IMR-90 (cell line): ENCODE measurements at regions not wholly inside any gene's neighbourhood (a gene's known extent, or its start where the extent isn't known, plus 50 kb on each side); places are given as distances from the start of the nearest gene placed in this dataset.

ENCODE experiments used
- ATAC-seq: fragments of 200-7000 bp; cut with Tn5 transposase; 2 replicates; pipeline ENCODE4 v1.9.1; 2020; ENCODE audit warnings: low read depth, mild to moderate bottlenecking, moderate library complexity
- BruUV-seq: library from RNA; stranded (reverse); fragments of 400-500 nt; replicated peaks from 2 replicates; lab custom pipeline; 2021; lab: Mats Ljungman, UMichigan
- CTCF ChIA-PET: fragments of 300-600 bp; formaldehyde crosslinking; extraction: SDS; loops from one replicate; lab custom pipeline; 2021; ENCODE audit warnings: antibody characterized with exemption; lab: Yijun Ruan, JAX
- POLR2A ChIA-PET: fragments of 300-600 bp; sonication (Branson Sonifier 250); formaldehyde crosslinking; loops from one replicate; lab custom pipeline; 2022; ENCODE audit warnings: antibody characterized with exemption; ENCODE audit not compliant: unreplicated experiment; lab: Charles Lee
- DNase-seq: peaks from one replicate; pipeline ENCODE4 v3.0.0; 2013
- H2AFZ ChIP-seq: replicated peaks from 2 replicates; pipeline ENCODE3; 2013; ENCODE audit warnings: low read length, mild to moderate bottlenecking; ENCODE audit not compliant: poor library complexity
- H2AK5ac ChIP-seq: 2 replicates; pipeline ENCODE4 v1.6.1; 2013; ENCODE audit warnings: low read depth, low read length, inconsistent platforms
- H2AK9ac ChIP-seq: replicated peaks from 2 replicates; pipeline ENCODE3; 2013; ENCODE audit warnings: mild to moderate bottlenecking, low read depth, low read length, moderate library complexity; ENCODE audit not compliant: poor library complexity
- H2BK120ac ChIP-seq: 2 replicates; pipeline ENCODE4 v1.6.1; 2013; ENCODE audit warnings: low read depth, low read length, inconsistent platforms
- H2BK15ac ChIP-seq: 3 replicates; pipeline ENCODE4 v1.6.1; 2013; ENCODE audit warnings: low read depth, low read length, inconsistent platforms
- H2BK20ac ChIP-seq: 2 replicates; pipeline ENCODE4 v1.6.1; 2013; ENCODE audit warnings: low read depth, mild to moderate bottlenecking, inconsistent platforms, low read length, moderate library complexity
- H2BK5ac ChIP-seq: 2 replicates; pipeline ENCODE4 v1.6.1; 2013; ENCODE audit warnings: mild to moderate bottlenecking, low read depth, low read length, inconsistent platforms; ENCODE audit not compliant: poor library complexity, severe bottlenecking
- H3K14ac ChIP-seq: replicated peaks from 2 replicates; pipeline ENCODE4 v1.6.1; 2013; ENCODE audit warnings: low read depth, low read length, inconsistent platforms
- H3K18ac ChIP-seq: 2 replicates; pipeline ENCODE4 v1.6.1; 2013; ENCODE audit warnings: low read depth, low read length, control low read depth
- H3K23ac ChIP-seq: 2 replicates; pipeline ENCODE4 v1.6.1; 2013; ENCODE audit warnings: low read depth, low read length, inconsistent platforms
- H3K27ac ChIP-seq: 2 replicates; pipeline ENCODE4 v1.5.1; 2013; ENCODE audit warnings: mild to moderate bottlenecking, control low read depth, low read length; ENCODE audit not compliant: insufficient read depth
- H3K27me3 ChIP-seq: 2 replicates; pipeline ENCODE4 v1.6.1; 2013; ENCODE audit warnings: low read length; ENCODE audit not compliant: control insufficient read depth, insufficient read depth
- H3K36me3 ChIP-seq: 2 replicates; pipeline ENCODE4 v1.6.1; 2013; ENCODE audit warnings: low read length, mixed read lengths; ENCODE audit not compliant: control insufficient read depth, insufficient read depth
- H3K4ac ChIP-seq: 2 replicates; pipeline ENCODE4 v1.6.1; 2013; ENCODE audit warnings: low read depth, low read length, inconsistent platforms
- H3K4me1 ChIP-seq: 2 replicates; pipeline ENCODE4 v1.6.1; 2013; ENCODE audit warnings: low read length, mixed read lengths; ENCODE audit not compliant: control insufficient read depth, insufficient read depth
- H3K4me2 ChIP-seq: 2 replicates; pipeline ENCODE4 v1.6.1; 2013; ENCODE audit warnings: low read depth, mild to moderate bottlenecking, control low read depth, low read length, moderate library complexity
- H3K4me3 ChIP-seq: 2 replicates; pipeline ENCODE4 v1.5.1; 2013; ENCODE audit warnings: low read depth, mild to moderate bottlenecking, control low read depth, low read length, moderate library complexity; ENCODE audit not compliant: insufficient read depth
- H3K56ac ChIP-seq: 2 replicates; pipeline ENCODE4 v1.6.1; 2013; ENCODE audit warnings: low read length, inconsistent platforms; ENCODE audit not compliant: insufficient read depth; ENCODE audit errors: extremely low read depth
- H3K79me1 ChIP-seq, 2 experiments: 2 replicates each; pipeline ENCODE4 v1.6.1; 2013; ENCODE audit warnings: low read length in 2 of 2, inconsistent platforms in 1 of 2, low read depth in 1 of 2
- H3K9ac ChIP-seq: 2 replicates; pipeline ENCODE4 v1.6.1; 2013; ENCODE audit warnings: low read depth, low read length, control low read depth
- H3K9me1 ChIP-seq: 2 replicates; pipeline ENCODE4 v1.6.1; 2013; ENCODE audit warnings: low read length, inconsistent platforms; ENCODE audit not compliant: insufficient read depth
- H3K9me3 ChIP-seq: 2 replicates; pipeline ENCODE4 v1.6.1; 2013; ENCODE audit warnings: low read length; ENCODE audit not compliant: control insufficient read depth, insufficient read depth
- H4K20me1 ChIP-seq: 2 replicates; pipeline ENCODE4 v1.6.1; 2013; ENCODE audit warnings: low read length, inconsistent platforms; ENCODE audit not compliant: insufficient read depth
- H4K5ac ChIP-seq: 2 replicates; pipeline ENCODE4 v1.6.1; 2013; ENCODE audit warnings: mild to moderate bottlenecking, low read depth, low read length, control low read depth
- H4K8ac ChIP-seq, 2 experiments: 2 replicates each; pipeline ENCODE4 v1.6.1; 2013; ENCODE audit warnings: low read depth in 2 of 2, low read length in 2 of 2, control low read depth in 1 of 2, inconsistent platforms in 1 of 2
- H4K91ac ChIP-seq: 2 replicates; pipeline ENCODE4 v1.6.1; 2013; ENCODE audit warnings: low read depth, low read length, inconsistent platforms; ENCODE audit not compliant: insufficient read depth
- BHLHE40 ChIP-seq: fragments of 150-350 bp; IDR thresholded peaks from 2 replicates; pipeline ENCODE4 v1.6.1; 2016; ENCODE audit warnings: mild to moderate bottlenecking, low read depth, low read length
- CEBPB ChIP-seq: IDR thresholded peaks from 2 replicates; pipeline ENCODE4 v1.6.1; 2012; ENCODE audit warnings: low read depth, low read length, improper control_type of control experiment
- CHD1 ChIP-seq: IDR thresholded peaks from 2 replicates; pipeline ENCODE4 v1.6.1; 2012; ENCODE audit warnings: low read depth, low read length, improper control_type of control experiment
- CTCF ChIP-seq: conservative IDR thresholded peaks from 2 replicates; pipeline ENCODE4 v1.5.1; 2012; ENCODE audit warnings: mild to moderate bottlenecking, low read depth, low read length, improper control_type of control experiment
- ELK1 ChIP-seq: fragments of 150-350 bp; IDR thresholded peaks from 2 replicates; pipeline ENCODE4 v1.6.1; 2016; ENCODE audit warnings: low read depth, mild to moderate bottlenecking, low read length, moderate library complexity, borderline replicate concordance
- MAFK ChIP-seq: IDR thresholded peaks from 2 replicates; pipeline ENCODE4 v1.6.1; 2012; ENCODE audit warnings: low read depth, low read length, improper control_type of control experiment
- MAZ ChIP-seq: IDR thresholded peaks from 2 replicates; pipeline ENCODE4 v1.6.1; 2012; ENCODE audit warnings: low read depth, mild to moderate bottlenecking, low read length, improper control_type of control experiment, moderate library complexity, borderline replicate concordance
- MXI1 ChIP-seq: IDR thresholded peaks from 2 replicates; pipeline ENCODE4 v1.6.1; 2012; ENCODE audit warnings: low read depth, mild to moderate bottlenecking, low read length, moderate library complexity, borderline replicate concordance
- NFE2L2 ChIP-seq: fragments of 150-350 bp; IDR thresholded peaks from 2 replicates; pipeline ENCODE4 v1.6.1; 2016; ENCODE audit warnings: low read depth, mild to moderate bottlenecking, low read length
- POLR2A ChIP-seq: IDR thresholded peaks from 2 replicates; pipeline ENCODE4 v1.6.1; 2012; ENCODE audit warnings: mild to moderate bottlenecking, low read depth, low read length
- RAD21 ChIP-seq: IDR thresholded peaks from 2 replicates; pipeline ENCODE4 v1.6.1; 2012; ENCODE audit warnings: low read length, improper control_type of control experiment
- RCOR1 ChIP-seq: IDR thresholded peaks from 2 replicates; pipeline ENCODE4 v1.6.1; 2012; ENCODE audit warnings: mild to moderate bottlenecking, low read length, improper control_type of control experiment; ENCODE audit not compliant: insufficient replicate concordance
- RFX5 ChIP-seq: IDR thresholded peaks from 2 replicates; pipeline ENCODE4 v1.8.0; 2012; ENCODE audit warnings: low read depth, mild to moderate bottlenecking, low read length, moderate library complexity
- WGBS, 2 experiments: methylation state at CpG; one replicate each; pipeline versions ENCODE4 v1.1.5 to v1.1.7; 2013; ENCODE audit warnings: missing lambda C conversion rate in 2 of 2; ENCODE audit not compliant: insufficient read length in 1 of 2; ENCODE audit errors: extremely low coverage in 2 of 2; 5-methylcytosine and 5-hydroxymethylcytosine counted together
- dilution Hi-C: fragments of 300-500 bp; cut with HindIII; formaldehyde crosslinking; loops from one replicate; pipeline ENCODE4 v1.14.3; 2018; ENCODE audit warnings: low sequenced_read_pairs; ENCODE audit not compliant: unreplicated experiment
- in situ Hi-C: fragments of 300-500 bp; cut with MboI; formaldehyde crosslinking; loops from 3 replicates; pipeline ENCODE4 v1.14.3; 2019; ENCODE audit warnings: low sequenced_read_pairs, inconsistent platforms, mixed read lengths
- intact Hi-C: fragments of 100-400 bp; cut with micrococcal nuclease; formaldehyde crosslinking; loops from 2 replicates; pipeline ENCODE4 v1.10.0; 2022
- TF ChIP-seq, protein P1 (sequence below): fragments of 150-350 bp; IDR thresholded peaks from 2 replicates; pipeline ENCODE4 v1.6.1; 2017; ENCODE audit warnings: mild to moderate bottlenecking, antibody characterized with exemption, low read length, low read depth

GRCh38 chr7:83778073-83778443 is 129.1 kb upstream of the SEMA3E start:
- DNase-seq (no peak), ATAC-seq (no peak)
- dilution Hi-C loops (no loop called here), in situ Hi-C loops (no loop called here), intact Hi-C loops (no loop called here)
- WGBS, 2 experiments, result no CpG with 5 or more reads among the region's 1 CpG
- Histone ChIP-seq H3K9ac (no peak overlapping the region), H3K4me2 (no peak overlapping the region), H3K27me3 (no peaks in the 10 kb centered on the region), H2BK20ac (no peak overlapping the region), H3K4ac (no peak overlapping the region), H3K36me3 (no peaks in the 10 kb centered on the region), H3K79me1 (no peaks in the 10 kb centered on the region), H3K23ac (no peak overlapping the region), H4K91ac (no peak overlapping the region), H3K4me1 (no peaks in the 10 kb centered on the region), H3K18ac (no peak overlapping the region), H2BK15ac (no peak overlapping the region), H3K27ac (no peak overlapping the region), H3K9me1 (no peaks in the 10 kb centered on the region), H3K4me3 (no peak overlapping the region), H4K8ac (no peak overlapping the region), H2BK5ac (no peak overlapping the region), H3K56ac (no peak overlapping the region), H3K14ac (no peak overlapping the region), H2AFZ (no peak overlapping the region), H4K5ac (no peak overlapping the region), H2BK120ac (no peak overlapping the region), H4K20me1 (no peaks in the 10 kb centered on the region), H3K9me3 (no peaks in the 10 kb centered on the region), H2AK5ac (no peak overlapping the region), H2AK9ac (no peak overlapping the region)
- TF ChIP-seq MXI1, result no peak
- no peak for TF ChIP-seq MAZ
- no peak for TF ChIP-seq ELK1
- no peak for TF ChIP-seq POLR2A
- TF ChIP-seq NFE2L2, result no peak
- no peak for TF ChIP-seq RFX5
- TF ChIP-seq MAFK, result no peak
- no peak for TF ChIP-seq CHD1
- TF ChIP-seq RCOR1, result no peak
- no peak for TF ChIP-seq CTCF
- no peak for TF ChIP-seq BHLHE40
- TF ChIP-seq, protein P1, sequence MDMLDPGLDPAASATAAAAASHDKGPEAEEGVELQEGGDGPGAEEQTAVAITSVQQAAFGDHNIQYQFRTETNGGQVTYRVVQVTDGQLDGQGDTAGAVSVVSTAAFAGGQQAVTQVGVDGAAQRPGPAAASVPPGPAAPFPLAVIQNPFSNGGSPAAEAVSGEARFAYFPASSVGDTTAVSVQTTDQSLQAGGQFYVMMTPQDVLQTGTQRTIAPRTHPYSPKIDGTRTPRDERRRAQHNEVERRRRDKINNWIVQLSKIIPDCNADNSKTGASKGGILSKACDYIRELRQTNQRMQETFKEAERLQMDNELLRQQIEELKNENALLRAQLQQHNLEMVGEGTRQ, result no peak
- TF ChIP-seq RAD21, result no peak
- TF ChIP-seq CEBPB, result no peak
- BruUV-seq, result no TSS peak
- ChIA-PET CTCF (no interaction called here), POLR2A (no interaction called here)
